Calu3 (cell line): ENCODE measurements at regions not wholly inside any gene's neighbourhood (a gene's known extent, or its start where the extent isn't known, plus 50 kb on each side); places are given as distances from the start of the nearest gene placed in this dataset.

ENCODE experiments used
- BruUV-seq: library from RNA; stranded (reverse); fragments of 400-500 nt; replicated peaks from 2 replicates; lab custom pipeline; 2021; lab: Mats Ljungman, UMichigan
- CTCF ChIA-PET: fragments of 300-600 bp; sonication (Branson Sonifier 250); formaldehyde crosslinking; loops from one replicate; lab custom pipeline; 2022; ENCODE audit warnings: antibody characterized with exemption; lab: Charles Lee
- DNase-seq: peaks from one replicate; pipeline ENCODE4 v3.0.0; 2022
- H3K27ac Mint-ChIP-seq: one replicate; pipeline ENCODE4 v1.8.0; 2022; ENCODE audit warnings: mixed read lengths; ENCODE audit not compliant: unreplicated experiment
- H3K27me3 Mint-ChIP-seq: one replicate; pipeline ENCODE4 v1.8.0; 2022; ENCODE audit warnings: mixed read lengths; ENCODE audit not compliant: unreplicated experiment
- H3K36me3 Mint-ChIP-seq: one replicate; pipeline ENCODE4 v1.8.0; 2022; ENCODE audit warnings: mild to moderate bottlenecking, moderate library complexity, mixed read lengths; ENCODE audit not compliant: insufficient read depth, unreplicated experiment
- H3K4me1 Mint-ChIP-seq: one replicate; pipeline ENCODE4 v1.8.0; 2022; ENCODE audit warnings: mild to moderate bottlenecking, low read depth, mixed read lengths; ENCODE audit not compliant: unreplicated experiment
- H3K4me3 Mint-ChIP-seq: one replicate; pipeline ENCODE4 v1.8.0; 2022; ENCODE audit warnings: mild to moderate bottlenecking, low read depth, moderate library complexity, mixed read lengths; ENCODE audit not compliant: unreplicated experiment
- H3K9me3 Mint-ChIP-seq: one replicate; pipeline ENCODE4 v1.8.0; 2022; ENCODE audit warnings: low read depth, mixed read lengths; ENCODE audit not compliant: unreplicated experiment
- intact Hi-C: fragments of 100-400 bp; cut with micrococcal nuclease; formaldehyde crosslinking; loops from one replicate; pipeline ENCODE4 v1.10.0; 2022; ENCODE audit not compliant: unreplicated experiment
- TF ChIP-seq, protein P1 (sequence below): fragments of 200-600 bp; IDR thresholded peaks from one replicate; pipeline ENCODE4 v1.8.0; 2022; ENCODE audit warnings: antibody characterized with exemption; ENCODE audit not compliant: unreplicated experiment

DNA sequence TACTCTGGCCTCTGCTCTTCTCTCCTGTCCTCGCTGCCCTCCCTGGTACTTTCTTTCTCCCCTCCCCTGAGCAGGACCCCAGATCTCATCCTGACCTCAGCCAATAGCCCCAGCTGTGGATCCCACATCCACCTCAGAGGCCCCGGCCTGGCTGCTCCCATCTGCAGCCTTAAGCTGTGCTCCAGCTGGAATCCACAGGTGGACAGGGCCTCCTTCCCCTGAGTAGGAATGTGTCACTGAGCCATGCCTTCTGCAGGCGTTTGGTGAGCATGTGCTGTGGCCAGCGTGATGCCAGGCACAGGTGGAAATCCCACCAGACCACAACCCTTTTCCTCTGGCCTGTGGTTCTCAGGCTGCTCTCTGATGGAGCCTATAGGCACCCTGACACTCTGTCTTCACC, 68.9 kb downstream of the C5orf15 start:
- H3K9me3 Mint-ChIP-seq, result no peaks in the 10 kb centered on the region
- H3K36me3 Mint-ChIP-seq, result no peaks in the 10 kb centered on the region
- intact Hi-C loops, result no loop called here
- BruUV-seq, result no TSS peak
- no peak for DNase-seq
- H3K4me3 Mint-ChIP-seq, result no peak overlapping the region
- no peak overlapping the region for H3K27ac Mint-ChIP-seq
- TF ChIP-seq, protein P1, sequence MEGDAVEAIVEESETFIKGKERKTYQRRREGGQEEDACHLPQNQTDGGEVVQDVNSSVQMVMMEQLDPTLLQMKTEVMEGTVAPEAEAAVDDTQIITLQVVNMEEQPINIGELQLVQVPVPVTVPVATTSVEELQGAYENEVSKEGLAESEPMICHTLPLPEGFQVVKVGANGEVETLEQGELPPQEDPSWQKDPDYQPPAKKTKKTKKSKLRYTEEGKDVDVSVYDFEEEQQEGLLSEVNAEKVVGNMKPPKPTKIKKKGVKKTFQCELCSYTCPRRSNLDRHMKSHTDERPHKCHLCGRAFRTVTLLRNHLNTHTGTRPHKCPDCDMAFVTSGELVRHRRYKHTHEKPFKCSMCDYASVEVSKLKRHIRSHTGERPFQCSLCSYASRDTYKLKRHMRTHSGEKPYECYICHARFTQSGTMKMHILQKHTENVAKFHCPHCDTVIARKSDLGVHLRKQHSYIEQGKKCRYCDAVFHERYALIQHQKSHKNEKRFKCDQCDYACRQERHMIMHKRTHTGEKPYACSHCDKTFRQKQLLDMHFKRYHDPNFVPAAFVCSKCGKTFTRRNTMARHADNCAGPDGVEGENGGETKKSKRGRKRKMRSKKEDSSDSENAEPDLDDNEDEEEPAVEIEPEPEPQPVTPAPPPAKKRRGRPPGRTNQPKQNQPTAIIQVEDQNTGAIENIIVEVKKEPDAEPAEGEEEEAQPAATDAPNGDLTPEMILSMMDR, result no peak
- H3K4me1 Mint-ChIP-seq, result no peaks in the 10 kb centered on the region
- H3K27me3 Mint-ChIP-seq, result peaks cover 73% of the 10 kb centered on the region
- CTCF ChIA-PET, result interaction anchor here (0.8 kb wide), 1 partner anchor 13 kb away, joined by 3 read pairs; no protein-coding TSS in a partner anchor

DNA sequence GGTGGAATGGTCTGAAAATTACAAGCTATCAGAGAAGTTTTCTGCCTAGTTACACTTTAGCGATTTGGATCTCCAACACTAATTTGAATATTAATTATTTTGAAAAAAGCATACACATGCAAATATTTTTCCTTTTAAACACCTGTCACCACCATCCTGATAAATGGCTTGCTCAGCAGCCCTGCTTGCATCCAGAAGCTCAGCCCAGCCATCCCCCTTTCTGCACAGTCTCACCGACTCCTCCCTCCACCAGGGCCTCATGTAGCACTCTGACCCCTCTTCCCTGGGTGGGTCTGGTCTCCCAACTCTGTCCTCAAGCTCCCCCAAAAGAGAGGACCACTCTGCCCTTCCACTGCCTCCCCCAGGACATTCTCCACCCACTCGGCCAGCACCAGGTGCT, 70.0 kb downstream of the C5orf15 start:
- intact Hi-C loops, result no loop called here
- no TSS peak for BruUV-seq
- H3K4me1 Mint-ChIP-seq, result no peaks in the 10 kb centered on the region
- H3K27me3 Mint-ChIP-seq, result peaks cover 73% of the 10 kb centered on the region
- H3K36me3 Mint-ChIP-seq, result no peaks in the 10 kb centered on the region
- no peaks in the 10 kb centered on the region for H3K9me3 Mint-ChIP-seq
- TF ChIP-seq, protein P1, result no peak
- CTCF ChIA-PET, result no interaction called here
- H3K27ac Mint-ChIP-seq, result no peak overlapping the region
- H3K4me3 Mint-ChIP-seq, result no peak overlapping the region
- no peak for DNase-seq

DNA sequence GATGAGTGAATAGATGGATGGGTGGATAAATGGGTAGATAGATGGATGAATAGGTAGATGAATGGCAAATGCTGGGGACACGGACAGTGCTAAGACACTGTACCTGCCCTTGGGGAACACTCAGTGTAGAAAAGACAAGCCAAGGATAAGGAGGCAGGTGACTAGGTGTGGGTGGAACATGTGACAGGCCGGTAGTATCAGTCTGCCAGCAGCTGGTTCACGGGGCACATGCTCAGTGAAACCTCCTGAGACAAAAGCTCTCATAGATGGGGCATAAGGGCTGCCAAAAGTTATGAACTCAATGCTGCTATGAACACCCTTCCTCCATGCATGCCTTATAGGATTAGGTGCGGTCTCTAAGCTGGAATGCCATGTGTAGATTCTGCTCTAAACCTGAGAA, 71.0 kb downstream of the C5orf15 start:
- peaks cover 75% of the 10 kb centered on the region for H3K27me3 Mint-ChIP-seq
- H3K4me3 Mint-ChIP-seq, result no peak overlapping the region
- DNase-seq, result no peak
- TF ChIP-seq, protein P1, result no peak
- H3K36me3 Mint-ChIP-seq, result no peaks in the 10 kb centered on the region
- H3K27ac Mint-ChIP-seq, result no peak overlapping the region
- intact Hi-C loops, result no loop called here
- no TSS peak for BruUV-seq
- H3K4me1 Mint-ChIP-seq, result no peaks in the 10 kb centered on the region
- no peaks in the 10 kb centered on the region for H3K9me3 Mint-ChIP-seq
- CTCF ChIA-PET, result no interaction called here

DNA sequence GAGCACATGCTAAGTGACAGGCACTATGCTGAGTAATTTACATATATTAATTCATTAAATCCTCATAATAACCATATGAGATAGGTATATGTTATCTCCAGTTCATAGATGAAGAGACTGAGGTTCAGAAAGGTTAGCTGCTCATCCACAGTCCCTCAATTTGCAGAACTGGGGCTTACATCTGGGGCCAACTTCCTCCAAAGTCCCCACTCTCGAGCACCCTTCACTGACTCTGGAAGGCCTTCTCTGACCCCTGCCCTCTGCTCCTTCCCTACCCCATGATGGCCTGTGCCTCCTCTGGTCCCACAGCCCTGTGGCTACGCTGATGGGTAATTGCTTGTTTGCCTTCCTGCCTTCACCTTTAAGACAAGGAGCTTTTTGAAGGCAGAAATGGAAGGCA, 71.6 kb downstream of the C5orf15 start:
- no peak for DNase-seq
- Mint-ChIP-seq H3K36me3 (no peaks in the 10 kb centered on the region), H3K27ac (no peak overlapping the region), H3K27me3 (peaks cover 75% of the 10 kb centered on the region), H3K9me3 (no peaks in the 10 kb centered on the region), H3K4me1 (no peaks in the 10 kb centered on the region), H3K4me3 (no peak overlapping the region)
- no TSS peak for BruUV-seq
- intact Hi-C loops, result no loop called here
- TF ChIP-seq, protein P1, result no peak
- CTCF ChIA-PET, result no interaction called here
